ENCODE measurements at regions not wholly inside any gene's neighbourhood (a gene's known extent, or its start where the extent isn't known, plus 50 kb on each side); places are given as distances from the start of the nearest gene placed in this dataset.

GRCh38 chr15:69524296-69524695, 71.7 kb downstream of the RPLP1 start:
- H3K27me3 ChIP-seq = no peaks in the 10 kb centered on the region
- H3K27ac ChIP-seq = peak overlapping the region in 3 of 4 donors; percentile 30 to 49 (median 32)
- no peaks in the 10 kb centered on the region for H3K36me3 ChIP-seq
- WGBS, 2 donors (ENCODE audit: low coverage in 1 of 2) = 58 to 76% methylated on average over 4 to 6 of the region's 6 CpGs
- H3K4me3 ChIP-seq = no peak overlapping the region
- H3K4me1 ChIP-seq = no peaks in the 10 kb centered on the region
- TF ChIP-seq POLR2AphosphoS5 (IDR thresholded peaks at IDR 0.05) (no peak), POLR2A (IDR thresholded peaks at IDR 0.05) (no peak)
- H3K9me3 ChIP-seq = no peaks in the 10 kb centered on the region
- ATAC-seq = no peak

DNA sequence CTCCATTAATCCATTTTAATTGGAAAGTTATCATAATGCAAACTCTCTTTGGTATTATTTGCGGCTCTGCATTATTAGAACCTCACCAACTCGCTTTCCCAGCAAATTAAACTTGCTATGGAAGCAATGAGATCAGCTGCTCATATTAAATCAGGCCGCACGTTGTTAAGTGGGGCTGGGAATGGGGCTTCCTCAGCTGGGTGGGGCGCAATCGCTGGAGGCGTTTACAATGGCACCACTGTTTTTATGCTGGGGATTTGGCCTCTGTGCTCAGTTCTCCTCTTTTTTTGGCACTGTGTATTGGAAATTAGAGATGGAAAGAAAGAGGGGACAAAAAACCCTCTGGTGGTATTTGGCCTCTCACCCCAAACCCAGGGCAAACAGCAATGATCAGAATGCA, 72.2 kb downstream of the RPLP1 start:
- peak overlapping the region in 3 of 4 donors; percentile 30 to 49 (median 32) for H3K27ac ChIP-seq
- WGBS, 2 donors (ENCODE audit: low coverage in 1 of 2) = 77 to 80% methylated on average over 4 to 7 of the region's 7 CpGs

GRCh38 chr15:69525543-69525942, 72.9 kb downstream of the RPLP1 start:
- peaks cover 0 to under 1% (median 0%) of the 10 kb centered on the region in 3 donors for H3K4me1 ChIP-seq
- no peaks in the 10 kb centered on the region for H3K27me3 ChIP-seq
- 80 to 100% methylated on average over 3 to 4 of the region's 6 CpGs for WGBS, 2 donors (ENCODE audit: low coverage in 1 of 2)
- peak overlapping the region in 3 of 4 donors; percentile 30 to 47 (median 32) for H3K27ac ChIP-seq
- no peaks in the 10 kb centered on the region for H3K9me3 ChIP-seq
- no peaks in the 10 kb centered on the region for H3K36me3 ChIP-seq
- no peak for TF ChIP-seq POLR2AphosphoS5 (IDR thresholded peaks at IDR 0.05)
- TF ChIP-seq EP300 (IDR thresholded peaks at IDR 0.05) = no peak
- TF ChIP-seq POLR2A (IDR thresholded peaks at IDR 0.05) = no peak
- TF ChIP-seq, protein P1, sequence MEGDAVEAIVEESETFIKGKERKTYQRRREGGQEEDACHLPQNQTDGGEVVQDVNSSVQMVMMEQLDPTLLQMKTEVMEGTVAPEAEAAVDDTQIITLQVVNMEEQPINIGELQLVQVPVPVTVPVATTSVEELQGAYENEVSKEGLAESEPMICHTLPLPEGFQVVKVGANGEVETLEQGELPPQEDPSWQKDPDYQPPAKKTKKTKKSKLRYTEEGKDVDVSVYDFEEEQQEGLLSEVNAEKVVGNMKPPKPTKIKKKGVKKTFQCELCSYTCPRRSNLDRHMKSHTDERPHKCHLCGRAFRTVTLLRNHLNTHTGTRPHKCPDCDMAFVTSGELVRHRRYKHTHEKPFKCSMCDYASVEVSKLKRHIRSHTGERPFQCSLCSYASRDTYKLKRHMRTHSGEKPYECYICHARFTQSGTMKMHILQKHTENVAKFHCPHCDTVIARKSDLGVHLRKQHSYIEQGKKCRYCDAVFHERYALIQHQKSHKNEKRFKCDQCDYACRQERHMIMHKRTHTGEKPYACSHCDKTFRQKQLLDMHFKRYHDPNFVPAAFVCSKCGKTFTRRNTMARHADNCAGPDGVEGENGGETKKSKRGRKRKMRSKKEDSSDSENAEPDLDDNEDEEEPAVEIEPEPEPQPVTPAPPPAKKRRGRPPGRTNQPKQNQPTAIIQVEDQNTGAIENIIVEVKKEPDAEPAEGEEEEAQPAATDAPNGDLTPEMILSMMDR (IDR thresholded peaks at IDR 0.05) = no peak
- H3K4me3 ChIP-seq = no peak overlapping the region
- ATAC-seq = no peak

More for the DNA sequence above, 72.2 kb downstream of the RPLP1 start:
- Histone ChIP-seq H3K36me3 (no peaks in the 10 kb centered on the region), H3K9me3 (no peaks in the 10 kb centered on the region), H3K4me3 (no peak overlapping the region), H3K27me3 (no peaks in the 10 kb centered on the region), H3K4me1 (no peaks in the 10 kb centered on the region)
- no peak for ATAC-seq
- no peak for TF ChIP-seq POLR2AphosphoS5 (IDR thresholded peaks at IDR 0.05)
- no peak for TF ChIP-seq EP300 (IDR thresholded peaks at IDR 0.05)
- TF ChIP-seq, protein P1 (IDR thresholded peaks at IDR 0.05) = no peak
- no peak for TF ChIP-seq POLR2A (IDR thresholded peaks at IDR 0.05)

- Histone ChIP-seq H3K36me3 (no peaks in the 10 kb centered on the region), H3K27me3 (no peaks in the 10 kb centered on the region), H3K27ac (peak overlapping the region in 2 of 4 donors; percentile 32 to 47), H3K4me3 (no peak overlapping the region), H3K4me1 (peaks cover 0 to 9% (median 0%) of the 10 kb centered on the region in 3 donors), H3K9me3 (no peaks in the 10 kb centered on the region)
- WGBS, 2 donors (ENCODE audit: low coverage in 1 of 2) = 58 to 63% methylated on average over 9 to 11 of the region's 17 CpGs
- no peak for ATAC-seq
- no peak for TF ChIP-seq EP300 (IDR thresholded peaks at IDR 0.05)
- TF ChIP-seq POLR2AphosphoS5 (IDR thresholded peaks at IDR 0.05) = no peak
- TF ChIP-seq, protein P1 (IDR thresholded peaks at IDR 0.05) = no peak
- TF ChIP-seq POLR2A (IDR thresholded peaks at IDR 0.05) = no peak
Measured at GRCh38 chr15:69526081-69527061, 73.8 kb downstream of the RPLP1 start.

DNA sequence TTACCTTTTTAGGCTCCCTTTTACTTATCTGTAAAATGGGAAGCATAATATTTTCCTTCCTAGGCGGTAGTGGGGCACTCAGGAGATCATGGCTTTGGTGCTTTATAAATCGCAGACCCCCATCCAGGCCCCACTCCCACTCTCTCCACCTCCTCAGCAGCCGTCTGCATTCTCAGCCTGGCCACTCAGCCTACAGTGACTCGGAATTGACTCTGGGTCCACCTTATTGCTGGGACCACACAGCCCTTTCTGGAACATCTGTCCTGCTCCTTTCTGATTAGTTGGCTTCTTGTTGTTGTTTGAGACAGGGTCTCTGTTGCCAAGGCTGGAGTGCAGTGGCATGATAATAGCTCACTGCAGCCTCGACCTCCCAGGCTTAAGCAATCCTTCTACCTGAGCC, 76.5 kb downstream of the RPLP1 start:
- Histone ChIP-seq H3K4me1 (peaks cover 0 to 17% (median 0%) of the 10 kb centered on the region in 3 donors), H3K27me3 (no peaks in the 10 kb centered on the region), H3K4me3 (no peak overlapping the region), H3K36me3 (no peaks in the 10 kb centered on the region), H3K9me3 (no peaks in the 10 kb centered on the region), H3K27ac (no peak overlapping the region)
- TF ChIP-seq POLR2AphosphoS5 (IDR thresholded peaks at IDR 0.05) = no peak
- TF ChIP-seq, protein P1 (IDR thresholded peaks at IDR 0.05) = no peak
- TF ChIP-seq POLR2A (IDR thresholded peaks at IDR 0.05) = no peak
- no peak for TF ChIP-seq EP300 (IDR thresholded peaks at IDR 0.05)
- 88 to 90% methylated on average over 3 to 4 of the region's 5 CpGs for WGBS, 2 donors (ENCODE audit: low coverage in 1 of 2)
- no peak for ATAC-seq

Data from gastroesophageal sphincter (tissue), 4 donors.